HL-60 (cell line): ENCODE measurements at regions not wholly inside any gene's neighbourhood (a gene's known extent, or its start where the extent isn't known, plus 50 kb on each side); places are given as distances from the start of the nearest gene placed in this dataset.

ENCODE experiments used
- CTCF ChIP-seq: IDR thresholded peaks from one replicate; pipeline ENCODE4 v1.5.1; 2011; ENCODE audit warnings: low read length, control low read depth, inconsistent platforms; ENCODE audit not compliant: insufficient read depth
- POLR2AphosphoS5 ChIP-seq: IDR thresholded peaks from 2 replicates; pipeline ENCODE4 v1.6.1; 2012; ENCODE audit warnings: low read depth

- no peak for TF ChIP-seq CTCF
- TF ChIP-seq POLR2AphosphoS5: no peak
Observed at GRCh38 chr12:72989458-72989947, 717.3 kb downstream of the TRHDE start.
